ENCODE measurements at regions not wholly inside any gene's neighbourhood (a gene's known extent, or its start where the extent isn't known, plus 50 kb on each side); places are given as distances from the start of the nearest gene placed in this dataset.
A peak's percentile ranks its signal among the peaks of the same experiment; 100 is the strongest.

- no peak for TF ChIP-seq CTCF (IDR thresholded peaks at IDR 0.05)
- H3K9me3 Mint-ChIP-seq (ENCODE audit: low read depth): no peaks in the 10 kb centered on the region
- H3K27ac Mint-ChIP-seq (ENCODE audit: unreplicated experiment): no peak overlapping the region
- H3K36me3 Mint-ChIP-seq (ENCODE audit: low read depth): no peaks in the 10 kb centered on the region
- no peak overlapping the region for H3K4me3 Mint-ChIP-seq (ENCODE audit: unreplicated experiment)
- peaks cover 29% of the 10 kb centered on the region for H3K4me1 Mint-ChIP-seq (ENCODE audit: low read depth)
- H3K27me3 Mint-ChIP-seq (ENCODE audit: low read depth): no peaks in the 10 kb centered on the region
- no peak for DNase-seq (ENCODE audit: low spot score)
These were observed 84.0 kb downstream of the PALM2AKAP2 start for GRCh38 chr9:109863961-109864360.

- H3K27me3 Mint-ChIP-seq (ENCODE audit: low read depth): no peaks in the 10 kb centered on the region
- no peak overlapping the region for H3K4me3 Mint-ChIP-seq (ENCODE audit: unreplicated experiment)
- H3K9me3 Mint-ChIP-seq (ENCODE audit: low read depth): no peaks in the 10 kb centered on the region
- no peaks in the 10 kb centered on the region for H3K36me3 Mint-ChIP-seq (ENCODE audit: low read depth)
- peaks cover 39% of the 10 kb centered on the region for H3K4me1 Mint-ChIP-seq (ENCODE audit: low read depth)
- no peak for TF ChIP-seq CTCF (IDR thresholded peaks at IDR 0.05)
- no peak for DNase-seq (ENCODE audit: low spot score)
- no peak overlapping the region for H3K27ac Mint-ChIP-seq (ENCODE audit: unreplicated experiment)
These were observed 85.5 kb downstream of the PALM2AKAP2 start for GRCh38 chr9:109865521-109865920.

GRCh38 chr9:109868207-109868606 is 88.2 kb downstream of the PALM2AKAP2 start:
- H3K9me3 Mint-ChIP-seq (ENCODE audit: low read depth): no peaks in the 10 kb centered on the region
- DNase-seq (ENCODE audit: low spot score): no peak
- TF ChIP-seq CTCF (IDR thresholded peaks at IDR 0.05): no peak
- no peak overlapping the region for H3K4me3 Mint-ChIP-seq (ENCODE audit: unreplicated experiment)
- H3K27ac Mint-ChIP-seq (ENCODE audit: unreplicated experiment): peak overlapping the region; percentile 94
- no peaks in the 10 kb centered on the region for H3K27me3 Mint-ChIP-seq (ENCODE audit: low read depth)
- peaks cover 39% of the 10 kb centered on the region for H3K4me1 Mint-ChIP-seq (ENCODE audit: low read depth)
- H3K36me3 Mint-ChIP-seq (ENCODE audit: low read depth): no peaks in the 10 kb centered on the region

- no peak for TF ChIP-seq CTCF (IDR thresholded peaks at IDR 0.05)
- no peaks in the 10 kb centered on the region for H3K9me3 Mint-ChIP-seq (ENCODE audit: low read depth)
- no peak for DNase-seq (ENCODE audit: low spot score)
- H3K4me3 Mint-ChIP-seq (ENCODE audit: unreplicated experiment): no peak overlapping the region
- no peaks in the 10 kb centered on the region for H3K27me3 Mint-ChIP-seq (ENCODE audit: low read depth)
- H3K4me1 Mint-ChIP-seq (ENCODE audit: low read depth): peaks cover 39% of the 10 kb centered on the region
- peak overlapping the region; percentile 94 for H3K27ac Mint-ChIP-seq (ENCODE audit: unreplicated experiment)
- H3K36me3 Mint-ChIP-seq (ENCODE audit: low read depth): no peaks in the 10 kb centered on the region
These were observed 88.7 kb downstream of the PALM2AKAP2 start for GRCh38 chr9:109868722-109869121.

GRCh38 chr9:109870365-109870764 is 90.4 kb downstream of the PALM2AKAP2 start:
- DNase-seq (ENCODE audit: low spot score): no peak
- Mint-ChIP-seq H3K27ac (ENCODE audit: unreplicated experiment) (no peak overlapping the region), H3K27me3 (ENCODE audit: low read depth) (no peaks in the 10 kb centered on the region), H3K36me3 (ENCODE audit: low read depth) (no peaks in the 10 kb centered on the region), H3K4me3 (ENCODE audit: unreplicated experiment) (no peak overlapping the region), H3K9me3 (ENCODE audit: low read depth) (no peaks in the 10 kb centered on the region), H3K4me1 (ENCODE audit: low read depth) (peaks cover 39% of the 10 kb centered on the region)
- TF ChIP-seq CTCF (IDR thresholded peaks at IDR 0.05): no peak
